HG03442 (cell line): ENCODE measurements at regions not wholly inside any gene's neighbourhood (a gene's known extent, or its start where the extent isn't known, plus 50 kb on each side); places are given as distances from the start of the nearest gene placed in this dataset.
"Not testable (repeated sequence)": the region's sequence is repeated elsewhere in the genome, so short reads cannot be mapped to it uniquely, and the experiment has no call there.

ENCODE experiments used
- ATAC-seq: cut with Tn5 transposase; IDR thresholded peaks from one replicate; pipeline ENCODE4 v1.9.1; 2021; ENCODE audit warnings: mild to moderate bottlenecking, moderate library complexity; ENCODE audit not compliant: unreplicated experiment

DNA sequence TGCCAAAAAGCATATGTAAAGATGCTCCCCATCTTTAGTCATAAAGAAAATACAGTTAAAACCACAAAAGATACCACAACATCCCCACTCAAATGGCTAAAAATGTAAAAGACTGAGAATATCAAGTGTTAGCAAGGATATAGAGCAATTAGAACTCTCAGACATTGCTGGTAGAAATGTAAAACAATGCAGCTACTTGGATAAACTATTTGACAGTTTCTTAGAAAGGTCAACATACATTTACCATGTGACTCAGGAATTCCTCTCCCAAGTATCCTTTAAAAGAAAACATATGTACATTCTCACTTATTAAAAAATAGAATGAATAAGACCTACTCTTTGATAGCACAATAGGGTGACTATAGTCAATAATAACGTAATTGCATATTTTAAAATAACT, 173.7 kb downstream of the HNRNPD start:
- ATAC-seq, result no peak

DNA sequence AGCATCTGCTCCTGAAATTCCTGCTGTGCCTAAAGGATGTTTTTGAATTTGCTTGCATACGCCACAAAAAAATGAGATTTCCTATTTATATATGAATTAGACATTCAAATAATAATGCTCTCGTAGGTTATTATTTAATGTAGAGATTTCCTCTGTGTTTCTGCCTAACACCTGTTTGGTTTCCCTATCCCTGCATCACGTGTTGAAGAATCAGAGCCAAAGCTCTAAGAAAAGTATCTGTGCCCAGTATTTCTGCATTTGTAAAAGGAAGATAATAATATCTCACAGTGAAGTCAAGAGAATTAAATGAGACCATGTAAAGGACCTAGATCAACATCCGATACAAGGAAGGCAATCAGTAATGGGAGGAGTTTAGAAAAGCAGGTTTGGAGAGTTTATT, 179.5 kb downstream of the HNRNPD start:
- no peak for ATAC-seq

DNA sequence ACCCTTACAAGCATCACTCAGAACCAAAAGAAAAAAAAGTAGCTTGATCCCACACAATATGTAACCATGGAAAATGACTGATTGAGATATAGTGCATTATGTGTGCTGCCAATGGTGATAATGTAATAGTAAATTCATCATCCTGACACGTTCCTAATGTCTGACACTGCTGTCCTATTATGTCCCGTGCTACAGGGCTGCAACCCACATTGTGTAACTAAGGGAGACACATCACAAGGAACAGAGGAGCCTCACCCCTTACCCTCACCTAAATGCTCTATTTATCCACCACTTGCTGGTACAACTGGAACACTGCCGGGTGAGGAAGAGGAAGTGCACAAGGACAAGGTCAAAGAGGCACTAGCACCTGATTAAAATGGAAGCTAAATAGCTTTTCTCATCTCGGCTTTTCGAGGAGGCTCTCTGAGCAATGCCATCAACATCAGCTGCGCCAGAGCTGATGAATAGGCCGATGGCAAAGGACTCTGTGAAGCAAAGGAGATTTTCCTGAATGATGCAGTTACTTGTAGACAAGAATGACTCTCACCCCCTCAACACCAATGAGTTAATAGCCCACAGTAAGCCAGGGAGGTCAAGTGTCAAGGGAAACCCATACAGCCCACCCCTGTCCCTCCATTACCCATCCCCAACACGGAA, 181.6 kb downstream of the HNRNPD start:
- no peak for ATAC-seq

- ATAC-seq, result no peak
Observed at GRCh38 chr4:82181789-82182188, 192.0 kb downstream of the HNRNPD start.

DNA sequence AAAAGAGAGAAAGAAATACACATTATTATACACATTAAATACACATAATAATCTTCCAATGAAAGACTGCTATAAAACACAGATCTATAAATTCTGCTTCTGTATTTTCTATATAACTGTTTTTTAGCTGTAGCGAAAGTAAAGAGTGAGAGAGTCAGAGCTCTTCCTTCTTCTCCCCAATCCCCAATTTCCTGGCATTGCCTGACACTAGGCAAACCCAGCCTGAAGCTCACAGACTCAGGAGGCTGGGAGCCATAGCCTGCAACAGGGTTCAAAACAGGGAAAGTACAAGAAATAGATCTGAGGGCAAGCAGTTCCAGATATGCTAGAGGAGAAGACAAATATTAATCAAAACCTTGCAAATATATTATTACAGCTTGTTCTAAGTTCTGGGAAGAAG, 201.6 kb downstream of the HNRNPD start:
- no peak for ATAC-seq

DNA sequence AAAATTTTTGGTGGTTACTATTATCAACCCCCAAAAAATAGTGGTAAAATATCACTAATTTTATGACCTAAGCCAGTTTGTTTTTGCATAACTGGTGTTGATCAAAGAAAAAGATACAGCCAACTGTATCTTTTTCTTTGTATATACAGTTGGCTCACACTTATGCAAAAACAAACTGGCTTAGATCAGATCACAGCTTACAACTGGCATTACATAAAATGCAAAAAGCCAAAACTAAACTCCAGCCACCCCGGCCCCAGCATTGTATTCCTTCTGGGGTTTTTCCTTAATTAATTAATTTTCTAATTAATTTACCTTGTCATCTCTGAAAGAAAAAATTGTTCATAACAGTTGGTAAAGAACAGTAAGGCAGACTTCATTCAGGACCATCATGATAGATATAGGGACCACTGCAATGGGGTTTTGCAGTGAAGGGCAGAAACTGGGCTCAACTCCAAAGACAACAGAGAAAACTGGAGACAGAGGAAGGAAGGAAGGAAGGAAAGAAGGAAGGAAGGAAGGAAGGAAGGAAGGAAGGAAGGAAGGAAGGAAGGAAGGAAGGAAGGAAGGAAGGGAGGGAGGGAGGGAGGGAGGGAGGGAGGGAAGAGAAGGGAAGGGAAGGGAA, 202.1 kb downstream of the HNRNPD start:
- ATAC-seq, result no peak

DNA sequence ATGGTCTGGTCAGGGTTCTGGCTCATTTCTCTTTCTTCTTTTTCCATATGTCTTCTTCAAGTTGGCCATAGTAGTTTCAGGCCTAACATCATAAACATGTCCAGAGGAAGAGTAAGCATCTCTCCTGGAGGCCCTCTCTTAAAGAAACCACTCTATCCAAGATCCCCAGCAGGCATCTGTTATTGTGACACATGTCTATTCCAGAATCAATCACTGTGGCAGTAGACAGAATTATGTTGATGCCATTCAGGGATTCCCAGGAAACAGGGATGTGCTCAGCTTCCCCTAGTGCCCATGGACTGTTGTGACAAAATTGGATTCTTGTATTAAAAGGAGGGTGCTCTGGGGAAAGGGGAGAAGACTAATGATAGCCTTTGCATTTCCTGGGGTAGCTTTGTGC, 224.0 kb downstream of the HNRNPD start:
- no peak for ATAC-seq

DNA sequence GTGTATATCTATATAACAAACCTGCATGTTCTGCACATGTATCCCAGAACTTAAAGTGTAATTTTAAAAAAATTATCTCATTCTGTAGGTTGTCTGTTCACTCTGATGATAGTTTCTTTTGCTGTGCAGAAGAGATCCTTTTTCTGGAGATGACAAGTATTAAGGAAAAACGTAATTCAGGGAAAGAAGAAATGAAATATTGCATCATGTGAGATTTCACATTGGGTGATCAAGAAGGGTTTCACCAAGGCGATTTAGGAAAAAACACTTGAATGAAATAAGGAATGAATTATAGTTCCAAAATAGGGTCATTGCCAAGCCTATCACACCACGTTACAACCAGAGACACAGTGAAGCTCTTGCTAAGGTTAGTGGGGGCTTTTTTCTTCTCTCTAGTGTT, 227.9 kb downstream of the HNRNPD start:
- ATAC-seq, result no peak

DNA sequence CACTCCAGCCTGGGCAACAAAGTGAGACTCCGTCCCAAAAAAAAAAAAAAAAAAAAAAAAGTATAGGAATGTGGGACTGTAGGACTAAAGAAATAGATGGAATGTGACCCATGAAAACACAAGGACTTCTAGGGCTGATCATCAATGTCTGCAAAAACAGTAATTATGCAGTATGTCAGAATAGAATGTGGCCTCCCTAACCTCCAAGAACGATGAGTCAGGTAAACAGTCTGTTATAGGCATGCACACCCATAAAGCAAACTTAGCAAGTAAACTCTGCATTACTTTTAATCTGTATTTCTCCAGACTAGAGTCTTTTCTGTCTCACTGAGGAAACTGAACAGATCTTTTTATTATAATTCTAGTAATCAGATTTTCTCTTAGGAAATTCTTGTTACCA, 233.4 kb downstream of the HNRNPD start:
- ATAC-seq, result no peak

GRCh38 chr4:82139287-82139686, 234.5 kb downstream of the HNRNPD start:
- ATAC-seq, result no peak

DNA sequence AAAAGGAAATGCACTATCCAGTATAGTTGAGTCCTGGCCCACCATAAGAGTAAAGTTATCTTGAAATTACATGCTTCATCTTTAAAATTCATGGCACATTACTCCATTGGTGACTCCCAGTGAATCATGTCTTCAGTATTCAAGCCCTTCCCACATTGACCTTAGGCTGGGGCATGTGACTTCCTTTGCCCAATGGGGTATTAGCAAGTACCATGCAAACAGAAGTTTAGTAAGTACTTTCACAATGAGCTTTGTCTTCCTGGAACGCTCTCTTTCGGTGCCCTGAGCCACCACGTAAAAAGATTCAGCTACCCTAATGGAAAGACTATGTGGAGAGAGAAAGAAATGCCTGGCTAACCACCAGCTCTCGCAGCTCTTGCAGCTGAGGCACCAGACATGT, 235.4 kb downstream of the HNRNPD start:
- no peak for ATAC-seq

DNA sequence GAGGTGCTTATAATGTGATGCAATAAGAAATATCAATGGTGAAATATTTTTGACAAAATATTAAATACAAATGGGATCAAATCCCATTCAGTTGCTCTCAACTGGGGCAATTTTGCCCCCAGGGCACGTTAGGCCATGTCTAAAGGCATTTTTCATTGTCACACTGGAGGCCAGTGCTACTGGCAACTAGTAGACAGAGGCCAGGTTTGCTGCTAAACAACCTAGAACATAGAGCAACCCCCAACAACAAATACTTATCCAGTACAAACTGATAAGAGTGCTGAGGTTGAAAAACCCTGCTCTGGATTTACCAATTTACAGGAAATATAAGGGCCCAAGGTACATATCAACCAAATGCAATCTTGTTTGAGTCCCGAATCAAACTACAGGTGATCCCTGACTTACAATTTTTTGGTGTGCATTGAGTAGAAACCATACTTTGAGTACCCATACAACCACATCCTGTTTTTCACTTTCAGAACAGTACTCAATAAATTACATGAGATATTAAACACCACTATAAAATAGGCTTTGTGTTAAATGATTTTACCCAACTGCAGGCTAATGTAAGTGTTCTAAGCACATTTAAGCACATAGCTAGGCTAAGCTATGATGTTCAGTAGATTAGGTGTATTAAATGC, 237.5 kb downstream of the HNRNPD start:
- no peak for ATAC-seq

DNA sequence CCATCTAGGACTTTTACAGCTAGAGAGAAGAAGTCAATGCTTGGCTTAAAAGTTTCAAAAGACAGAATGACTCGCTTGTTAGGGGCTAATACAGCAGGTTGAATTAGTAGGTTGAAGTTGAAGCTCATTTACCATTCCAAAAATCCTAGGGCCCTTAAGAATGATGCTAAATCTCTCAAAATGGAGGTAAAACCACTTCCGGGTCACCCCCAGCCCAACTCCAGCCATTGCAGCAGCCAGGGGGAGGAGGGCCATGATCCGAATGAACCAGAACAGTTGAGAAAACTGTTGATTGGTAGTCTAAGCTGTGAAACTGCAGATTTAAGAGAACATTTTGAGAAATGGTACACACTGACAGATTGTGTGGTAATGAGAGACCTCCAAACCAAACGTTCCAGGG, 245.4 kb downstream of the HNRNPD start:
- no peak for ATAC-seq

GRCh38 chr4:82126512-82127040, 247.2 kb downstream of the HNRNPD start:
- no peak for ATAC-seq

DNA sequence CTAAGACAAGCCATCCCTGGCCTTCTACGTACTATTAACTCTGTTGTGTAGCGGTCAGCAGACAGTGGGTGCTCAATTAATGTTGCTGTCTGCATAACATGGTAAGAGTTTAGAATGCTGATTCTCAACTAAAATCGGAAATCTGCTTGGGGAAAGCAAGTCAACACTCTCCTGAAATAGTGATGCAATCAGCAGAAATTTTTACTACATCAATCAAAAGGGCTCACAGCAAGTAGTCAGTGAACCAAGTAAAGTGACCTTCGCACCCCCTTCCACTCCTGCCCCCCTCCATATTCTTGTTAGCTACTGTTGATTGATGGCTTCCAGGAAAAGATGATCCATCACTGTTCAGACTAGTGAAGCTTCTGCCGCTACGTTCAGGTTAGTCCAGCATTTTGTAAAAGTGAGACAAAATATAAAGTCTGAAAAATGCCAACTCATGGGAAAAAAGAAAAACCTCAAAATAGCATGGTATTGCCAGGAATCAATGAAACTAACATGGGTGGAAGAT, 247.9 kb downstream of the HNRNPD start:
- no peak for ATAC-seq

- ATAC-seq, result no peak
Observed at GRCh38 chr4:82124932-82125786, 248.6 kb downstream of the HNRNPD start.

GRCh38 chr4:82124365-82124764, 249.4 kb downstream of the HNRNPD start:
- no peak for ATAC-seq

DNA sequence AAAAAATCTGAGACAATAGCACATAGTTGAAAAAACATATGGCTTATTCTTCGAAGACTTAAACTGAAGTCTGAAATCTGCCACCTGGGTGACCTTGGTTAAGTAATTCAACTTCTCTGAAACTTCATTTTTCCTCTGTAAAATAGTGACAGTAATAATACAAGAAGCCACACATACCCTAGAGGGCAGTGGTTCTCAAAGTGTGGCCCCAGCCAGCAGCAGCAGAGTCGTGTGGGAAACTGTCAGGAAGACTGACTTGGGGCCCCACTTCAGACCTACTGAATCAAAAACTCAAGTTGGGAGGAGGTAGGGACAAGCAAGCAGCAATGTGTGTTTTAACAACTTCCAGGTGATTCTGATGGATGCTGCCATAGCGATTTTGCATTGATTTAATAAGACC, 249.9 kb downstream of the HNRNPD start:
- no peak for ATAC-seq

DNA sequence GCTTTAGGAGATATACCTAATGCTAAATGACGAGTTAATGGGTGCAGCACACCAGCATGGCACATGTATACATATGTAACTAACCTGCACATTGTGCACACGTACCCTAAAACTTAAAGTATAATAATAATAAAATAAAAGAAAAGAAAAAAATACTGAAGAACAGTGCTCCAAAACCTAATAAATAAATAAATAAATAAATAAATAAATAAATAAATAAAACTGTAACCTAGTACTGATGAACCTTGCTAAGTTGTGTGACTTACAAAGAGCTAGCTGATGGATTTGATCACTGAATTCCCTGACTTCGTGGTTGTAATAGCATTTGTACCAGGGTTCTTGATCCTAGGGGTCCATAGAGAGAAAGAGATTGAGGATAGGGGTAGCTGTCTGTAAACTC, 258.6 kb downstream of the HNRNPD start:
- not testable (repeated sequence) for ATAC-seq

DNA sequence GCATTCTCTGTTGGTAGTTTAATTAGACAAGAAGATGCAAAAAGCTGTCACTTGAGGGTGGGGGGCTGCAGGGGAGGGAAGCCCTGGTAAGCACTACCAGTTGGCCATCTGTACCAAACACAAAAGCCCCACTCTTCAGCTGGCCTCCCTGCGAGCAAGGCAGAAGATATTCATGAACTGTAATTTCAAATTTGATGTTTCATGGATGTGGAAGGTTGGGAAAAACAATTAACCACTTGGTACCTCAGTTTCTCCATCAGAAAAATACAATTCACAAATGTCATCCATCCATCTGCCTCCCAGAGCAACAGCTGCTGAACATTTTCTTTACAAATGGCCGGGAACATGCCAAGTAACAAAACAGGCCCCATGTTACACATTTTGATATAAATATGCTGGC, 265.3 kb downstream of the HNRNPD start:
- ATAC-seq, result no peak

DNA sequence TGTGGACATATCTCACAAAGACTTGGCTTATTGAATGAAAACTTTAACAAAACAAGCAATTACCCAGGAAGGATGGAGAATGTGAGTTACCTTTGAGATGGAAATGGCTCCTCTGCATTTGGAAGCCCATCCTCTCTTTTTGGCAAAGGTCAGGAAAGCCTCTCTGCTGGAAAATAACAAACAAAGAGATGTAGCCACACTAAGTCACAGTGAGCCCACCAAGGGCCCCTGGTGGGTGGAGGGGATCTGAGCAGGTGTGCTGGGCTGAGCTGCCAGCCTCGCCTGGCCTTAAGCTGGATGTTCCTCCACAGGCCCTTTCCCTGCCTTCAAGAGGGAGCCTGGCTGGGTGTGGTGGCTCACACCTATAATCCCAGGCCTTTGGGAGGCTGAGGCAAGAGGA, 269.2 kb downstream of the HNRNPD start:
- ATAC-seq, result no peak
